BE2C (cell line): ENCODE measurements at regions not wholly inside any gene's neighbourhood (a gene's known extent, or its start where the extent isn't known, plus 50 kb on each side); places are given as distances from the start of the nearest gene placed in this dataset.
"Not testable (repeated sequence)": the region's sequence is repeated elsewhere in the genome, so short reads cannot be mapped to it uniquely, and the experiment has no call there.

ENCODE experiments used
- DNase-seq: peaks from one replicate; pipeline ENCODE4 v3.0.0-alpha.2; 2020
- H3K27me3 ChIP-seq: fragments of 250-450 bp; sonication (Bioruptor Pico); 2 replicates; pipeline ENCODE4 v1.5.1; 2020; ENCODE audit warnings: mild to moderate bottlenecking
- H3K36me3 ChIP-seq: fragments of 250-450 bp; sonication (Bioruptor Pico); 2 replicates; pipeline ENCODE4 v1.5.1; 2020; ENCODE audit warnings: mild to moderate bottlenecking
- H3K4me1 ChIP-seq: fragments of 250-450 bp; sonication (Bioruptor Pico); 2 replicates; pipeline ENCODE4 v1.5.1; 2020
- H3K4me3 ChIP-seq: 2 replicates; pipeline ENCODE4 v1.5.1; 2011; ENCODE audit warnings: low read depth, low read length
- H3K9me3 ChIP-seq: fragments of 250-450 bp; sonication (Bioruptor Pico); 2 replicates; pipeline ENCODE4 v1.5.1; 2020
- TF ChIP-seq, protein P1 (sequence below): IDR thresholded peaks from 2 replicates; pipeline ENCODE4 v1.5.1; 2012; ENCODE audit warnings: mild to moderate bottlenecking, low read depth, low read length

DNA sequence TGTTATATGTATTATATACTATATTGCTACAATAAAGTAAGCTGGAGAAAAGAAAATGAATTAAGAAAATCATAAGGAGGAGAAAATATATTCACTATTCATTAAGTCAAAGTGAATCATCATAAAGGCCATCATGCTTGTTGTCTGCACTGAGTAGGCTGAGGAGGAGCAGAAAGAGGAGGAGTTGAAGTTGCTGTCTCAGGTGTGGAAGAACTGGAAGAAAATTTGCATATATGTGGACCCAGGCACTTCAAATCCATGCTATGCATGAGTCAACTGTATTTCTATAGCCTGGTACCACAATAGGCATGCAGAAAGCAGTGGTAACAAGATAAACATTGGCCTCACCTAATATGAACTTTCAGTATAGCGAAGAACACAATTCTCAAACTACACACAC is 135.9 kb upstream of the SGCG start:
- no peaks in the 10 kb centered on the region for H3K4me1 ChIP-seq
- H3K4me3 ChIP-seq, result no peak overlapping the region
- H3K27me3 ChIP-seq, result no peaks in the 10 kb centered on the region
- H3K9me3 ChIP-seq, result no peaks in the 10 kb centered on the region
- TF ChIP-seq, protein P1, sequence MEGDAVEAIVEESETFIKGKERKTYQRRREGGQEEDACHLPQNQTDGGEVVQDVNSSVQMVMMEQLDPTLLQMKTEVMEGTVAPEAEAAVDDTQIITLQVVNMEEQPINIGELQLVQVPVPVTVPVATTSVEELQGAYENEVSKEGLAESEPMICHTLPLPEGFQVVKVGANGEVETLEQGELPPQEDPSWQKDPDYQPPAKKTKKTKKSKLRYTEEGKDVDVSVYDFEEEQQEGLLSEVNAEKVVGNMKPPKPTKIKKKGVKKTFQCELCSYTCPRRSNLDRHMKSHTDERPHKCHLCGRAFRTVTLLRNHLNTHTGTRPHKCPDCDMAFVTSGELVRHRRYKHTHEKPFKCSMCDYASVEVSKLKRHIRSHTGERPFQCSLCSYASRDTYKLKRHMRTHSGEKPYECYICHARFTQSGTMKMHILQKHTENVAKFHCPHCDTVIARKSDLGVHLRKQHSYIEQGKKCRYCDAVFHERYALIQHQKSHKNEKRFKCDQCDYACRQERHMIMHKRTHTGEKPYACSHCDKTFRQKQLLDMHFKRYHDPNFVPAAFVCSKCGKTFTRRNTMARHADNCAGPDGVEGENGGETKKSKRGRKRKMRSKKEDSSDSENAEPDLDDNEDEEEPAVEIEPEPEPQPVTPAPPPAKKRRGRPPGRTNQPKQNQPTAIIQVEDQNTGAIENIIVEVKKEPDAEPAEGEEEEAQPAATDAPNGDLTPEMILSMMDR, result no peak
- H3K36me3 ChIP-seq, result no peaks in the 10 kb centered on the region
- no peak for DNase-seq

GRCh38 chr13:23050126-23050525 is 130.7 kb upstream of the SGCG start:
- Histone ChIP-seq H3K36me3 (no peaks in the 10 kb centered on the region), H3K27me3 (no peaks in the 10 kb centered on the region), H3K4me3 (no peak overlapping the region), H3K9me3 (no peaks in the 10 kb centered on the region), H3K4me1 (no peaks in the 10 kb centered on the region)
- no peak for DNase-seq
- TF ChIP-seq, protein P1, result no peak

DNA sequence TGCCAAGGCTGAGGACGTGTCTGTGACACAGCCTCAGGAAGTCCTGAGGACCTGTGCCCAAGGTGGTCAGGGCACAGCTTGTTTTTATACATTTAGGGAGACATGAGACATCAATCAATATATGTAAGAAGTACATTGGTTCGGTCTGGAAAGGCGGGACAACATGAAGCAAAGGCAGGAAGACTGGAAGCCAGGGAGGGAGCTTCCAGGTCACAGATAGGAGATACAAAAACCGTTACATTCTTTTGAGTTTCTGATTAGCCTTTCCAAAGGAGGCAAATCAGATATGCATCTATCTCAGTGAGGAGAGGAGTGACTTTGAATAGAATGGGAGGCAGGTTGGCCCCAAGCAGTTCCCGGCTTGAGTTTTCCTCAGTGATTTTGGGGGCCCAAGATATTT is 127.1 kb upstream of the SGCG start:
- DNase-seq, H3K4me1 ChIP-seq, H3K27me3 ChIP-seq, H3K4me3 ChIP-seq, H3K36me3 ChIP-seq, H3K9me3 ChIP-seq: not testable (repeated sequence)

- Histone ChIP-seq H3K4me1 (no peaks in the 10 kb centered on the region), H3K27me3 (no peaks in the 10 kb centered on the region), H3K4me3 (no peak overlapping the region), H3K9me3 (no peaks in the 10 kb centered on the region), H3K36me3 (no peaks in the 10 kb centered on the region)
- TF ChIP-seq, protein P1, result no peak
- no peak for DNase-seq
Measured at GRCh38 chr13:23059173-23059572, 121.6 kb upstream of the SGCG start.

DNA sequence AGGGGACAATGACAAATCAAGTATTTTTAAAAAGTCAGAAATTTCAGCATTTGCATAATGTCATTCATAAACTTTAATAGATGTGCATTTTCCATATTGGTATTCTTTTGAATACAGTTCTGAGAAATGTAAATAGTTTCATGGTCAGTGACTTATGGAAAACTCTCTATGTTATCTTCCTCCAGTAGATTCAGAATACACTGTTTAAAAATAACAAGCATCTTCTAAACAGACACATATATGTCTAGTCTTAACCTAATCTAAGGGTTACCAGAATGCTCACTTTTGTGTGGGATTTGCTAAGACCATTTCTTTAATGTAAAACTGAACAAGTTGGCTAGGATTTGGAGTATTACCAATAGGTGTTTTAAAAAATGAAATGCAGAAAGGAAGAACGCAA is 119.8 kb upstream of the SGCG start:
- Histone ChIP-seq H3K4me3 (no peak overlapping the region), H3K36me3 (no peaks in the 10 kb centered on the region), H3K4me1 (no peaks in the 10 kb centered on the region), H3K27me3 (no peaks in the 10 kb centered on the region), H3K9me3 (no peaks in the 10 kb centered on the region)
- DNase-seq, result no peak
- TF ChIP-seq, protein P1, result no peak

GRCh38 chr13:23067129-23067528 is 113.7 kb upstream of the SGCG start:
- DNase-seq, result no peak
- Histone ChIP-seq H3K27me3 (no peaks in the 10 kb centered on the region; the same call in 1 of the 2 replicates), H3K9me3 (no peaks in the 10 kb centered on the region), H3K4me1 (no peaks in the 10 kb centered on the region), H3K4me3 (no peak overlapping the region), H3K36me3 (no peaks in the 10 kb centered on the region)
- TF ChIP-seq, protein P1, result no peak

- H3K4me1 ChIP-seq, result no peaks in the 10 kb centered on the region
- TF ChIP-seq, protein P1, result no peak
- H3K27me3 ChIP-seq, result no peaks in the 10 kb centered on the region; the same call in 1 of the 2 replicates
- no peaks in the 10 kb centered on the region for H3K36me3 ChIP-seq
- no peak for DNase-seq
- H3K4me3 ChIP-seq, result no peak overlapping the region
- H3K9me3 ChIP-seq, result no peaks in the 10 kb centered on the region
Measured at GRCh38 chr13:23069566-23069965, 111.2 kb upstream of the SGCG start.
